H1 (cell line): ENCODE measurements at regions not wholly inside any gene's neighbourhood (a gene's known extent, or its start where the extent isn't known, plus 50 kb on each side); places are given as distances from the start of the nearest gene placed in this dataset.

ENCODE experiments used
- CTCF ChIA-PET: fragments of 300-600 bp; sonication (Branson Sonifier 250); formaldehyde crosslinking; loops from one replicate; lab custom pipeline; 2021; ENCODE audit not compliant: partially characterized antibody; lab: Charles Lee
- POLR2A ChIA-PET: fragments of 300-600 bp; sonication (Branson Sonifier 250); formaldehyde crosslinking; loops from one replicate; lab custom pipeline; 2021; ENCODE audit warnings: inconsistent platforms; ENCODE audit not compliant: partially characterized antibody; lab: Charles Lee
- DNase-seq, 2 experiments: peaks; one replicate each; pipeline versions ENCODE4 v3.0.0 to v3.0.0-alpha.2; 2010 to 2022; ENCODE audit warnings: low spot score in 2 of 2, low read depth in 1 of 2, mixed read lengths in 1 of 2
- FAIRE-seq: peaks from 2 replicates; lab custom pipeline; 2011; peaks lifted over from hg19 to GRCh38; lab: Jason Lieb, UNC
- H2AFZ ChIP-seq: 2 replicates; pipeline ENCODE4 v1.8.1; 2012; ENCODE audit warnings: low read length, inconsistent platforms
- H2AK5ac ChIP-seq: 2 replicates; pipeline ENCODE4 v1.6.1; 2013; ENCODE audit warnings: low read depth, low read length
- H2BK120ac ChIP-seq: replicated peaks from 2 replicates; pipeline ENCODE3; 2013; ENCODE audit warnings: low read depth, low read length, inconsistent platforms
- H2BK12ac ChIP-seq: 2 replicates; pipeline ENCODE4 v1.6.1; 2013; ENCODE audit warnings: low read depth, low read length
- H2BK15ac ChIP-seq: 2 replicates; pipeline ENCODE4 v1.6.1; 2013; ENCODE audit warnings: low read length
- H2BK20ac ChIP-seq: 2 replicates; pipeline ENCODE4 v1.6.1; 2013; ENCODE audit warnings: low read length
- H2BK5ac ChIP-seq: 2 replicates; pipeline ENCODE4 v1.6.1; 2013; ENCODE audit warnings: low read depth, low read length
- H3K14ac ChIP-seq: 2 replicates; pipeline ENCODE4 v1.6.1; 2013; ENCODE audit warnings: inconsistent platforms; ENCODE audit not compliant: insufficient read length
- H3K18ac ChIP-seq: 2 replicates; pipeline ENCODE4 v1.6.1; 2013; ENCODE audit warnings: low read length; ENCODE audit errors: extremely low read depth
- H3K23ac ChIP-seq: 2 replicates; pipeline ENCODE4 v1.6.1; 2013; ENCODE audit warnings: inconsistent platforms; ENCODE audit not compliant: insufficient read length
- H3K23me2 ChIP-seq: 2 replicates; pipeline ENCODE4 v1.6.1; 2013; ENCODE audit warnings: low read depth, low read length
- H3K27ac ChIP-seq: 2 replicates; pipeline ENCODE4 v1.6.1; 2011; ENCODE audit warnings: low read depth, low read length, inconsistent platforms
- H3K27me3 ChIP-seq, 4 experiments: replicated peaks in 1 of 4; 1 replicate in 1 of 4; 2 replicates in 3 of 4; pipeline versions ENCODE4 v1.6.1 to v1.8.1; 2011 to 2013; ENCODE audit warnings: low read length in 3 of 4, mild to moderate bottlenecking in 3 of 4, inconsistent platforms in 2 of 4, mixed read lengths in 2 of 4, moderate library complexity in 1 of 4; ENCODE audit not compliant: control insufficient read depth in 3 of 4, insufficient read depth in 3 of 4; ENCODE audit errors: extremely low read depth in 1 of 4
- H3K36me3 ChIP-seq, 4 experiments: 2 replicates each; pipeline versions ENCODE4 v1.6.1 to v1.8.1; 2011 to 2013; ENCODE audit warnings: mild to moderate bottlenecking in 4 of 4, low read length in 3 of 4, moderate library complexity in 2 of 4, control low read depth in 1 of 4, inconsistent platforms in 1 of 4; ENCODE audit not compliant: insufficient read depth in 4 of 4, control insufficient read depth in 2 of 4
- H3K4ac ChIP-seq: replicated peaks from 2 replicates; pipeline ENCODE3; 2013; ENCODE audit warnings: low read length, low read depth, mixed read lengths, inconsistent platforms; ENCODE audit not compliant: insufficient read length
- H3K4me1 ChIP-seq, 4 experiments: replicated peaks in 1 of 4; 1 replicate in 1 of 4; 2 replicates in 3 of 4; pipeline versions ENCODE4 v1.6.1 to v1.8.1; 2011 to 2013; ENCODE audit warnings: low read length in 3 of 4, inconsistent platforms in 2 of 4, mixed read lengths in 1 of 4; ENCODE audit not compliant: insufficient read depth in 4 of 4, control insufficient read depth in 3 of 4
- H3K4me2 ChIP-seq, 2 experiments: 2 replicates each; pipeline versions ENCODE4 v1.6.1 to v1.8.1; 2011 to 2013; ENCODE audit warnings: low read depth in 2 of 2, low read length in 2 of 2, control low read depth in 1 of 2, inconsistent platforms in 1 of 2, mild to moderate bottlenecking in 1 of 2; ENCODE audit not compliant: insufficient read depth in 1 of 2
- H3K4me3 ChIP-seq, 4 experiments: fragments of 200-600, 300-600 bp in 1 of 4; sonication (generic), shearing (Covaris generic), sonication (Bioruptor Twin) in 1 of 4; 2 replicates each; pipeline versions ENCODE4 v1.5.1 to v1.8.1; 2011 to 2016; ENCODE audit warnings: low read length in 4 of 4, low read depth in 3 of 4, control low read depth in 2 of 4, inconsistent platforms in 2 of 4, mild to moderate bottlenecking in 2 of 4, mixed read lengths in 1 of 4, moderate library complexity in 1 of 4; ENCODE audit not compliant: insufficient read depth in 2 of 4; ENCODE audit errors: extremely low read depth in 1 of 4
- H3K56ac ChIP-seq: replicated peaks from 2 replicates; pipeline ENCODE3; 2013; ENCODE audit warnings: low read depth, mild to moderate bottlenecking, mixed read lengths, low read length, inconsistent platforms; ENCODE audit not compliant: insufficient read length
- H3K79me1 ChIP-seq: 2 replicates; pipeline ENCODE4 v1.6.1; 2013; ENCODE audit warnings: low read depth, low read length, control low read depth
- H3K79me2 ChIP-seq, 2 experiments: 2 replicates each; pipeline versions ENCODE4 v1.6.1 to v1.8.1; 2012 to 2013; ENCODE audit warnings: low read length in 2 of 2, mild to moderate bottlenecking in 2 of 2, inconsistent platforms in 1 of 2; ENCODE audit not compliant: insufficient read depth in 2 of 2, control insufficient read depth in 1 of 2
- H3K9ac ChIP-seq, 4 experiments: replicated peaks in 1 of 4; 1 replicate in 1 of 4; 2 replicates in 3 of 4; pipeline versions ENCODE4 v1.6.1 to v1.8.1; 2011 to 2013; ENCODE audit warnings: low read depth in 3 of 4, low read length in 3 of 4, control low read depth in 2 of 4, mild to moderate bottlenecking in 2 of 4, moderate library complexity in 2 of 4, inconsistent platforms in 1 of 4; ENCODE audit errors: extremely low read depth in 1 of 4
- H3K9me3 ChIP-seq, 2 experiments: 2 replicates each; pipeline versions ENCODE4 v1.6.1 to v1.8.1; 2012 to 2013; ENCODE audit warnings: mild to moderate bottlenecking in 2 of 2, moderate library complexity in 2 of 2, control low read depth in 1 of 2, inconsistent platforms in 1 of 2, low read depth in 1 of 2, low read length in 1 of 2, mixed read lengths in 1 of 2; ENCODE audit not compliant: insufficient read depth in 2 of 2
- H4K20me1 ChIP-seq, 2 experiments: replicated peaks in 1 of 2; 2 replicates each; pipeline versions ENCODE3 to v1.8.1; 2011 to 2013; ENCODE audit warnings: inconsistent platforms in 2 of 2, low read length in 2 of 2, mild to moderate bottlenecking in 1 of 2; ENCODE audit not compliant: insufficient read depth in 2 of 2, control insufficient read depth in 1 of 2
- H4K5ac ChIP-seq: 2 replicates; pipeline ENCODE4 v1.6.1; 2013; ENCODE audit warnings: low read length, low read depth, mixed read lengths, inconsistent platforms; ENCODE audit not compliant: insufficient read length
- H4K8ac ChIP-seq: 2 replicates; pipeline ENCODE4 v1.8.0; 2013; ENCODE audit warnings: mild to moderate bottlenecking, moderate library complexity, low read length, inconsistent platforms; ENCODE audit not compliant: insufficient read depth; ENCODE audit errors: extremely low read depth
- H4K91ac ChIP-seq: replicated peaks from 2 replicates; pipeline ENCODE3; 2013; ENCODE audit warnings: low read length, mixed read lengths, inconsistent platforms; ENCODE audit not compliant: insufficient read length
- BCL11A ChIP-seq, 2 experiments: IDR thresholded peaks; one replicate each; pipeline ENCODE4 v1.6.1; 2011; ENCODE audit warnings: low read depth in 2 of 2, low read length in 2 of 2, mild to moderate bottlenecking in 2 of 2
- CBX8 ChIP-seq: fragments of 300-800, 300-1000 bp; sonication (generic); IDR thresholded peaks from 2 replicates; pipeline ENCODE4 v1.7.1; 2016; ENCODE audit warnings: low read depth, low read length, borderline replicate concordance
- CHD1 ChIP-seq: IDR thresholded peaks from 2 replicates; pipeline ENCODE4 v1.6.1; 2012; ENCODE audit warnings: low read depth, low read length, improper control_type of control experiment
- HDAC2 ChIP-seq, 2 experiments: fragments of 300-600 bp in 1 of 2; sonication (generic) in 1 of 2; IDR thresholded peaks; 2 replicates each; pipeline ENCODE4 v1.6.1; 2011 to 2012; ENCODE audit warnings: low read depth in 2 of 2, low read length in 2 of 2, mild to moderate bottlenecking in 2 of 2, moderate library complexity in 2 of 2, borderline replicate concordance in 1 of 2, inconsistent platforms in 1 of 2
- HDAC6 ChIP-seq: IDR thresholded peaks from one replicate; pipeline ENCODE4 v1.7.1; 2012; ENCODE audit warnings: low read depth, mild to moderate bottlenecking, inconsistent platforms, low read length, moderate library complexity
- JUN ChIP-seq: IDR thresholded peaks from 2 replicates; pipeline ENCODE4 v1.6.1; 2011; ENCODE audit warnings: low read depth, mild to moderate bottlenecking, improper control_type of control experiment, low read length
- KDM1A ChIP-seq: fragments of 200-600, 300-600 bp; sonication (generic); IDR thresholded peaks from 2 replicates; pipeline ENCODE4 v1.7.1; 2016; ENCODE audit warnings: mild to moderate bottlenecking, low read length, borderline replicate concordance
- PHF8 ChIP-seq: fragments of 200-600 bp; sonication (generic); conservative IDR thresholded peaks from 2 replicates; pipeline ENCODE4 v1.7.1; 2012; ENCODE audit warnings: low read depth, mild to moderate bottlenecking, inconsistent platforms, low read length, moderate library complexity
- POLR2A ChIP-seq, 2 experiments: IDR thresholded peaks; 1 replicate in 1 of 2; 2 replicates in 1 of 2; pipeline ENCODE4 v1.6.1; 2011; ENCODE audit warnings: low read depth in 2 of 2, low read length in 2 of 2, mild to moderate bottlenecking in 2 of 2; ENCODE audit errors: control extremely low read depth in 1 of 2
- WGBS, 2 experiments: shearing (Covaris generic) in 1 of 2; methylation state at CpG; one replicate each; pipeline versions ENCODE4 v1.1.6 to v1.1.7; 2013 to 2015; ENCODE audit warnings: low lambda C conversion rate in 2 of 2, mixed read lengths in 2 of 2, inconsistent platforms in 1 of 2, low coverage in 1 of 2, missing lambda C conversion rate in 1 of 2; ENCODE audit not compliant: insufficient replicate concordance in 2 of 2, insufficient coverage in 1 of 2, insufficient read length in 1 of 2; ENCODE audit errors: extremely low coverage in 1 of 2, missing lambda C conversion rate in 1 of 2; 5-methylcytosine and 5-hydroxymethylcytosine counted together
- TF ChIP-seq, protein P1 (sequence below): IDR thresholded peaks from 2 replicates; pipeline ENCODE4 v1.6.1; 2011; ENCODE audit warnings: low read depth, mild to moderate bottlenecking, low read length; ENCODE audit not compliant: insufficient read depth

DNA sequence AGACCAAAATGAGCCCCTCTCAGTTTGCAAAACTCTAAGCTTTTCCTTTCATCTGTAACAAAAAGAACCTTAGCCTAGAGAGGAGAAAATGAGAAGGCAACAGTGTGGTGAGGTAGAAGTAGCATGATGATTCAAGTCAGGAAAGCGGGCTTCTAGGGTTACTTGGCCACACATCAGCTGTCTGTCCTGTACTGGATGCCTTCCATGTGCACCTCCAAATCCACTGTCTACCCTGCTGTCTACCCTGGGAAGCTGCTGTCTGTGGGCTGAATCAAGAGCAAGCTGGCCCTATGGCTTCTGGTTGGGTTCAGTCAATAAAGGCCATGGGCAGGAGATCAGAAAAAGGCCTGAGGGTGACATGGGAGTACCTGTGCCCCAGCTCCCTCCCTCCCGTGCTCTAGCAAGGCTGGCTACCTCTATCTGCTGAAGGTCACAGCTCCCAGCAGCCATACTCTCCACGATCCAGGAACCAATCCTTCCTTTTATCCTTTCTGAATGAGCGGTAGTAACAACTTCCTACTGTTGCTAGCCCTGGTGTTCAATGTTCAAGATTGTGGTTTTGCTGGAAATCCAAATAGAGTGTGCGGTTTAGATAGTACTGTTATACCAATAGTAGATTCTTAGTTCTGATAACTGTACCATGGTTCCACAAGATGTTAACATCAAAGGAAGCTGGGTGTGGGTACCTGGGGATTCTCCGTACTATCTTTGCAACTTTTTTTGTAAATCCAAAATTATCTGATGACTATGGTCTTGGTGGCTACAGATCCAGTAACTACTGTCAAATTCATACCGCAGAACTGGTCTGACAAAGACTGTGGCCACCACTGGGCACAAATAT, 191.0 kb downstream of the ESM1 start:
- no peak overlapping the region for H3K14ac ChIP-seq
- H4K20me1 ChIP-seq: no peaks in the 10 kb centered on the region
- H3K79me1 ChIP-seq: no peaks in the 10 kb centered on the region
- no peak overlapping the region for H4K91ac ChIP-seq
- H3K18ac ChIP-seq: no peak overlapping the region
- no peak overlapping the region for H3K4ac ChIP-seq
- H2AFZ ChIP-seq: no peak overlapping the region
- no peak overlapping the region for H2BK20ac ChIP-seq
- no peak overlapping the region for H3K4me2 ChIP-seq
- H3K27me3 ChIP-seq: no peaks in the 10 kb centered on the region
- no peaks in the 10 kb centered on the region for H3K9me3 ChIP-seq
- WGBS, 2 experiments: 93% methylated on average over 7 of the region's 7 CpGs; no CpG with 5 or more reads in 1 of the 2 experiments
- H4K5ac ChIP-seq: no peak overlapping the region
- H3K23me2 ChIP-seq: no peaks in the 10 kb centered on the region
- H3K4me1 ChIP-seq: no peaks in the 10 kb centered on the region
- H3K56ac ChIP-seq: no peak overlapping the region
- H2BK12ac ChIP-seq: no peak overlapping the region
- H3K36me3 ChIP-seq: no peaks in the 10 kb centered on the region
- no peak overlapping the region for H3K4me3 ChIP-seq
- H2BK5ac ChIP-seq: no peak overlapping the region
- ChIA-PET CTCF (interaction anchor here (0.9 to 1.0 kb wide), 2 partner anchors 15 to 24 kb away, joined by 3 read pairs; no protein-coding TSS in a partner anchor), POLR2A (no interaction called here)
- TF ChIP-seq HDAC6: no peak
- no peak for TF ChIP-seq PHF8
- TF ChIP-seq CBX8: no peak
- no peak for TF ChIP-seq JUN
- TF ChIP-seq POLR2A (IDR thresholded peaks at IDR 0.05; ENCODE audit: control extremely low read depth in 1 of 2, low read depth in 2 of 2, low read length in 2 of 2): no peak
- TF ChIP-seq HDAC2 (IDR thresholded peaks at IDR 0.05; ENCODE audit: borderline replicate concordance in 1 of 2, low read depth in 2 of 2, low read length in 2 of 2): no peak
- no peak for TF ChIP-seq KDM1A
- no peak for TF ChIP-seq CHD1
- TF ChIP-seq BCL11A (IDR thresholded peaks at IDR 0.05; ENCODE audit: low read depth in 2 of 2, low read length in 2 of 2): no peak
- TF ChIP-seq, protein P1, sequence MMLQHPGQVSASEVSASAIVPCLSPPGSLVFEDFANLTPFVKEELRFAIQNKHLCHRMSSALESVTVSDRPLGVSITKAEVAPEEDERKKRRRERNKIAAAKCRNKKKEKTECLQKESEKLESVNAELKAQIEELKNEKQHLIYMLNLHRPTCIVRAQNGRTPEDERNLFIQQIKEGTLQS: no peak
- no peaks in the 10 kb centered on the region for H3K79me2 ChIP-seq
- H3K27ac ChIP-seq: no peak overlapping the region
- H3K9ac ChIP-seq: no peak overlapping the region
- H4K8ac ChIP-seq: no peak overlapping the region
- H3K23ac ChIP-seq: no peak overlapping the region
- FAIRE-seq (no peak), DNase-seq (no peak)
- H2BK15ac ChIP-seq: no peak overlapping the region
- H2BK120ac ChIP-seq: no peak overlapping the region
- no peak overlapping the region for H2AK5ac ChIP-seq
